HG03060 (cell line): ENCODE measurements at regions not wholly inside any gene's neighbourhood (a gene's known extent, or its start where the extent isn't known, plus 50 kb on each side); places are given as distances from the start of the nearest gene placed in this dataset.
"Not testable (repeated sequence)": the region's sequence is repeated elsewhere in the genome, so short reads cannot be mapped to it uniquely, and the experiment has no call there.

Experiments
- ATAC-seq: cut with Tn5 transposase; IDR thresholded peaks from one replicate; pipeline ENCODE4 v1.9.1; 2021; ENCODE audit warnings: low read depth, moderate number of reproducible peaks; ENCODE audit not compliant: unreplicated experiment

DNA sequence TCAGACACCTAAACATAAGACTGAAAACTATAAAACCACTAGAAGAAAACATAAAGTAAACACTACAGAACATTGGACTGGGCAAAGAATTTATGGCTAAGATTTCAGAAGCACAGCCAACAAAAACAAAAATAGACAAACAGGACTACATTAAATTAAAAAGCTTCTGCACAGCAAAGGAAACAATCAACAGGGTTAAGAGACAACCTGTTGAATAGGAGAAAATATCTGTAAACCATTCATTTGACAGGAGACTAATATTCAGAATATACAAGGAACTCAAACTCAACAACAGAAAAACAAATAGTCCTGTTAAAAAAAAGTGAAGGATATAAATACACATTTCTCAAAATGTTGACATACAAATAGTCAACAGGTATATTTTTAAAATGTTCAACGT lies 106.7 kb upstream of the FANCL start:
- no peak for ATAC-seq

DNA sequence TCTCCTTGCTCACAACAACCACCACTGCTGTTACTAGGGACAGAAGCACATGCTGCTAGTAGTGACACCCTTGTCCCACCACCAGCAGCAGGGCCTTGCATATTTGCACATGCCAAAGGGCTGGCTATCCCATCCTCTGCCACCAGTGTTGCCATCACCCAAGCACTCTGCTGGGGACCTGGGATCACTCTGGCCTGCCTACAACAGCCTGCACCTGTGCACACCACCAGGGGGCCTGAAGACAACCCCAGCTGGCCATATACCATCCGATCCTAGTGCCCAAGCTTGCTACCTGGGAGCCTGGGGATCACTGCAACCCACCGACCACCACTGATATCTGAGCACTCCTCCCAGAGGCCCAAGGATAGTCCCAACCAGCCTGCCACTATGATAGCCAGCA lies 99.9 kb upstream of the FANCL start:
- ATAC-seq, result no peak

DNA sequence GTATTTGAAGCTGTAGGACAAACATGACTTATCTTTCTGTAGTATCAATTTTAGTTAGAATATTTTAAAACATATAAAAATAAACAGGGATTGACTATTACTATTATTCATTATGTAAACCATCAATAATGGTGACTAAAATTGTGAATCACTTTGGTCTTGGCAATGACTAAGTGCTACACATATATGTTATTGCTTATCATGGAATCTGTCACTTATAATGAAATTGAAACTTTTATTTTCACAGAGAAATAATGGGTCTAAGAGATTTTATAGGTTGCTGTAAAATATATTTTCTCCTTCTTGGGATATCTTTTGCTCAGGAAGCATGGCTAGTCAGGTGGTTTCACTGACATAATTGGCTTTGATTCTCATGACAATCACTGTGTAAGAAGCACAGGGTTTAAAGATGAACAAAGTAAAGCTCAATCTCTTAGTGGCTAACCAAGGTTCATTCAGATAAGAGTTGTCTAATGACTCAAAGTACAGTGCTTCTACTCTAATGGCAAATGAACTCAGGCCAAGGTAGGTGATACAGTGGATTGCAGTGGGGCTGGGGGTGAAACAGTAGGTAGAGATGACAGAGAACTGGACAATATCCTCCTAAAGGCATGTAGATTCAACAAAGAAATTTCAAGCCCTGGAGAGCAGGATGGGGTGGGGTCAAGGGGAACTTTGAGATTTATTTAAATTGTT lies 98.6 kb upstream of the FANCL start:
- ATAC-seq, result no peak

DNA sequence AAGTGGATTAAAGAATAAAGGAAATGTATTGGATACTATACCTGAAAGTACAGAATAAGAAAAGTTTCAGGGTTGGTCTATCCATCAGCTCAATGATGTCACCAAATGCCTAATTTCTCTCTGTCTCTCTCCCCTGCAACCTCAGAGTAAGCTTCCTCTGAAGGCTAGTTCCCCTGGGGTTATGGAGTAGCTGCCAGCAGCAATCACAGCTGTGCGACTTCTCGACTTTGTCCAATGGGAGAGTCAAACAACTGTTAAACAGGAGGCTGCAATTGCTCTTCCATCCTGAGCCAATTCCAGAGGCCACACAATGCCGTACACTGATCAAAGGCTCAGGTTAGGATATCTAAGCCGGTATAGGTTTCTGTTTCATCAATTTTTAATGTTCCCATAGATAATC lies 95.3 kb upstream of the FANCL start:
- no peak for ATAC-seq

DNA sequence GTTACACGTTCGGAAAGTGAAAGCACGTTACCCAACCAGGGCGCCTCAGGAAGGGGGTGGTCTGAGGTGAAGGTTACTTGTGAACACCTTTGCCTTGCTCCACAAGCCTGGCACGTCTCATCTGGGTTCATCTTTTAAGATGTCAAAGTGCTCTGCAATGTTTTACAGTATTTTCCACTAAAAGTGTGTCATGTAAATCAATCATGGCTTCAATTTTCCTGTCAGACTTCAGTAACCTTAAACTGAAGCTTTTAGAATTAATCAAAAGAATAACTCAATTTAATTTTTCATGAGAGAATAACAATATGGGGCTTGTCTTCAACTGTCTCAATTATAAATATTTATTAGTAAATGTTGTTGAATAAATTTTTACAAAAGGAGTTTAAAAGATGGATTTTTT lies 93.3 kb upstream of the FANCL start:
- ATAC-seq, result no peak

DNA sequence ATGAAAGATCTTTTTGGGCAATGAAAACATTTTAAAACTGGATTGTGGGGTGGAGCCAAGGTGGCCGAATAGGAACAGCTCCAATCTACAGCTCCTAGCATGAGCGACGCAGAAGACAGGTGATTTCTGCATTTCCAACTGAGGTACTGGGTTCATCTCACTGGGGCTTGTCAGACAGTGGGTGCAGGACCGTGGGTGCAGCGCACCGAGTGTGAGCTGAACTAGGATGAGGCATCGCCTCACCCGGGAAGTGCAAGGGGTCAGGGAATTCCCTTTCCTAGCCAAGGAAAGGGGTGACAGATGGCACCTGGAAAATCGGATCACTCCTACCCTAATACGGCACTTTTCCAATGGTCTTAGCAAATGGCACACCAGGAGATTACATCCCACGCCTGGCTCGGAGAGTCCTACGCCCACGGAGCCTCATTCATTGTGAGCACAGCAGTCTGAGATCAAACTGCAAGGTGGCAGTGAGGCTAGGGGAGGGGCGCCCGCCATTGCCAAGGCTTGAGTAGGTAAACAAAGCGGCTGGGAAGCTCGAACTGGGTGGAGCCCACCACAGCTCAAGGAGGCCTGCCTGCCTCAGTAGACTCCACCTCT lies 84.3 kb upstream of the FANCL start:
- ATAC-seq, result not testable (repeated sequence)

DNA sequence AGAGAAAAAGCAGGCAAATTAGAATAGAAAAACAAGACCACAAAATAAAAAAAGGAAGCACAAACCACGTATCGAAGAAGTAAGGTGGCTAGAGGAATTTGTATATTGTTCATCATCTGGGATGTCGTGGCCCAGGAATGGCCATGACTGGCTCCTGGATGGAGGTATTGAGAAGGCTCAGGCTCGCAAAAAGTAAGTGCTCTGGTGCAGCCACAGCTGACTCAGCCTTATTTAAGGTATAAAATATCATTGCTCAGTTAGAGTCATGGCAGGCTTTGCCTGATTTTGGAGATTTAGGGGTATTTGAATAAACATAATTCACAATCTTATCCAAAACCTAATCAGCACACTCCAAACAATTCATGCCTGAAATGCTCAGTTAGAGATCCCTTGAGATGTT lies 78.4 kb upstream of the FANCL start:
- ATAC-seq, result no peak

DNA sequence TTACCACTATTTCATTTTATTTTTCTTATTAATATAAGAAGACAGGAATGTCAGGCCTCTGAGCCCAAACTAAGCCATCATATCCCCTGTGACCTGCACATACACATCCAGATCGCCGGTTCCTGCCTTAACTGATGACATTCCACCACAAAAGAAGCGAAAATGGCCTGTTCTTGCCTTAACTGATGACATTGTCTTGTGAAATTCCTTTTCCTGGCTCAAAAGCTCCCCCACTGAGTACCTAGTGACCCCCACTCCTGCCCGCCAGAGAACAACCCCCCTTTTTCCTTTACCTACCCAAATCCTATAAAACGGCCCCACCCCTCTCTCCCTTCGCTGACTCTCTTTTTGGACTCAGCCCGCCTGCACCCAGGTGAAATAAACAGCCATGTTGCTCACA lies 77.8 kb upstream of the FANCL start:
- ATAC-seq, result not testable (repeated sequence)

DNA sequence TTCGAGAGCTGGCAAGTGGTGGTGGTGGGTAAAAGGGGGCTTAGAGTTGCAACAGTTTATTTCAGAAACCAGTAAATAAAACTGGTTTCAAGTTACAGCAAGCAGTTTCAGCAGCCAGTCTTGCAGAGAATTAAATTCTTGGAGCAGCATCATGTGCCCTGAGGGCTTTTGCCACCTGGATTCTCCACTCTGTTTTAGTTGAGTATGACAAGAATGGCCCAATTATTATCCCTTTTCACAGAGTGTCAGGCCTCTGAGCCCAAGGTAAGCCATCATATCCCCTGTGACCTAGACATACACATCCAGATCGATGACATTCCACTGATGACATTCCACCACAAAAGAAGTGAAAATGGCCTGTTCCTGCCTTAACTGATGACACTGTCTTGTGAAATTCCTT lies 72.8 kb upstream of the FANCL start:
- no peak for ATAC-seq

DNA sequence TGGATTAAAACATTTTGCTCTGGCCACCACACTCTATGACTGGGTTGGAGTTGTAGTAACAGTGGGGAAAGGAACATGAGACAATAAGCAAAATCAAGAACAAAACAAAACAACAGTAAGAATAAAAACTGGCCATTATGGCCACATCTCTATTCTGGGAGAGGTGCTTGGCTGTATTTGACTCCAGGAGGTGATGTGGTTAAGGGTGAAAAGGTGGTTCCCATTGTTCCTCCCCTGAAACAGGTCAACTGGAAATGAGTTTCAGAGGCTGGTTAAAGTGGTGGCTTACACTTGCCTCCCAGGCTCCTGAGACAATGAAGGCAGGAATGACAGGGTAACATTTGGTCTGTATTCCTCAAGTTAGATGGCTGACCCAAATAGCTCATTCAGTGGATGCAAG lies 67.3 kb upstream of the FANCL start:
- ATAC-seq, result no peak

DNA sequence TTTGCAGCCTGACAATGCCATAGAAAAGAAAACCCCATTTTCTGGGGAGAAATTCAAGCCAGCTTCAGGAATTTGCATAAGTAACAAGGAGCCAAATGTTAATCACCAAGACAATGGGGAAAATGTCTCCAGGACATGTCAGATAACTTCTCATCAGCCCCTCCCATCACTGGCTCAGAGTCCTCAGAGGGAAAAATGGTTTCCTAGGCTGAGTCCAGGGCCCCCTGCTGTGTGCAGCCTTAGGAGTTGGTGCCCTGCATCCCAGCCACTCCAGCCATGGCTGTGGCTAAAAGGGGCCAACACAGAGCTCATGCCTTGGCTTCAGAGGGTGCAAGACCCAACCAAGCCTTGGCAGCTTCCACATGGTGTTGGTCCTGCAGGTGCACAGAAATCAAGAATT lies 63.7 kb upstream of the FANCL start:
- ATAC-seq, result no peak

DNA sequence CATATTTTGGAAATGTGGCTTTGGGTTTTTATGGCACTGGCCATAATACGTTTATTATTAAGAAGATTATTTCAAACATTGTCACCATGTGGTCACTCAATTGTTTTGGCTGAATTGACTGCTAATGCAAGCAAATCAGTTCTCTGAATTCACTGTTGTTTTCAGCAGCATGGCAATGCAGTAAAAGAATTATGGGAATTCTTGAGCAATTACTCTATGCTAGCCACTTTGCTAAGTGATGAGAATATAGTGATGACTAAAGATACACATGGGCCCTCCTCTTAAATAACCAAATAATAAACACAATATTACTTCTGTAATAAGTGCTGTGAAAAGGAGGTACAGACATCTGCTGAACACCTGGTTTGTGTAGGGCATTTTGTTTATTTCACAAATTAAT lies 58.0 kb upstream of the FANCL start:
- no peak for ATAC-seq

DNA sequence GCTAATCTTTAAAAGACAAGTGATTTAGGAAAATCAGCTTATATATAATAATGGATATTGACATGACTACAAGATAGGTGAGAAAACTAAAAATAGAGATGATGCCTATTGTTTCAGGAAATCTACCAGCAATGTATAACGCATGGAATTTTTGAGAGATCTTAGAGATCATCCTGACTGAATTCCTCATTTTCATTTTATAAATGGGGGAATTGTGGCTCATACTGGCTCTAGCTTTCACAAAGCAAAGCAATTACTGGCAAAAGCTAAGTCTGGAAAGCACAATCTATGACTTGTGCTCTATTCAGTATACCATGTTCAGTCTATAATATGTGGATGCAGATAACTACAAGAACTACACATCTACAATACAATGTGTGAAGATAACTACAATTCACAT lies 51.9 kb upstream of the FANCL start:
- ATAC-seq, result no peak

DNA sequence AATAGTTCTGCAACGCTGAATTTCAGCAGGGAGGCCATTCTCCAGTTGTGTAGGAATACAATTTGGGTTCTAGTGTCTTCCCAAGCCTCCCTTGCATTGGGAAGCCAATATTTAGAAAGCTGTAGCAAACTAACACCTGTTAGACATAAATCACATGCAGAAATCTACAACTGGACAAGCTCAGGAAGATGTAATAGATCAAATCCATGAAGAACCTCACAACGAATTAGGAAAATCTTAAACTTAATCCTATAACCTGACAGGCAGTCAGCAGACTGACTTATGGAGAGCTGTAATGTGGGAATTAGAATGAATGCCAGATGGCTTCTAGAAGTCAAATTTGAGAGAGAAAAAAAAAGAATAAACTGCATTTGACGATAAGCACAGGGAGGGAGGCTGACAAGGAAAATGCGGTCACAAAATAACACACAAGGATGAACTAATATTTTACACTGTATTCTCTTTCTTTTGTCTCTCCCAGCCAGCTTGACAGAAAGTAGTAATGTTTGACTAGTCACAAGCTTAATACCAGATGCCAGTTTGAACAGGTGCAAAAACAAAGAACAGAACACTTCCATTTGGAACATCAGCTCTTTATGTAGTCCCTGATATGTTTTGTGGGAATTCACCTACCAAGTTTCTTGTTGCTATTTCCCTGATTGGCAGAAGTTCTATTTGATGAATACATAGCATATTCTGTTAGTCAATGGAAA lies 50.8 kb upstream of the FANCL start:
- ATAC-seq, result no peak
